ENCODE measurements at regions not wholly inside any gene's neighbourhood (a gene's known extent, or its start where the extent isn't known, plus 50 kb on each side); places are given as distances from the start of the nearest gene placed in this dataset.

- TF ChIP-seq CTCF (IDR thresholded peaks at IDR 0.05) (no peak), POLR2A (IDR thresholded peaks at IDR 0.05) (no peak), EP300 (IDR thresholded peaks at IDR 0.05) (no peak)
Observed at GRCh38 chr15:69544365-69545113, 91.9 kb downstream of the RPLP1 start.

Data from tibial nerve (tissue), 4 donors.